ENCODE measurements at regions not wholly inside any gene's neighbourhood (a gene's known extent, or its start where the extent isn't known, plus 50 kb on each side); places are given as distances from the start of the nearest gene placed in this dataset.

DNA sequence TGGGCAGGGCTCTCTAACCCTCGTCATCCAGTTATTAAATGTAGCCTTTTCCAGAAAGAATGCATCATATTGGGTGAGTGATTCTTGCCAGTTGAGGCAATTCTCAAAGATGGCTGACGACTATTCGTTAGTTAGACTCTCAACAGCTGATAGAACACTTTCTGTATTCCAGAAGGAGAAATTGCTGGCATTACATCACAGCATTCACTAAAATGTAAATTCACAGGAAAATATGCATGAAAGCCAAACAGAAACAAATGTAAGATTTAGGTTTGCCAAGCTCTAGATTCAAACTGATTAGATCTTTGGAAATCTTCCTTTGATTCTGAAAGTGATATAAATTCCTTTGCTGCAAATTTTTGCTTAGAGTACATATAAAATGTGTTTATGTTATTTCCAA lies 1501.0 kb downstream of the SI start:
- Histone ChIP-seq H3K4me3 (ENCODE audit: low read length) (no peak overlapping the region), H2BK5ac (ENCODE audit: low read length) (no peak overlapping the region), H3K27ac (ENCODE audit: low read depth, low read length) (no peak overlapping the region), H3K79me1 (ENCODE audit: low read length) (no peaks in the 10 kb centered on the region), H4K8ac (ENCODE audit: low read depth, low read length) (no peak overlapping the region), H3K4ac (ENCODE audit: low read depth, low read length) (no peak overlapping the region), H4K5ac (ENCODE audit: low read length) (no peak overlapping the region), H3K56ac (ENCODE audit: low read length) (no peak overlapping the region), H3K9ac (ENCODE audit: low read length) (no peak overlapping the region), H2BK120ac (ENCODE audit: low read depth, low read length) (no peak overlapping the region), H3K18ac (ENCODE audit: low read length) (no peak overlapping the region), H3K23ac (ENCODE audit: low read length) (no peak overlapping the region), H3K4me1 (ENCODE audit: control insufficient read depth, low read depth, low read length) (no peaks in the 10 kb centered on the region), H3K79me2 (ENCODE audit: control insufficient read depth, insufficient read depth, low read length) (no peaks in the 10 kb centered on the region), H3K36me3 (ENCODE audit: control insufficient read depth, insufficient read depth, low read length) (no peaks in the 10 kb centered on the region), H3K27me3 (ENCODE audit: insufficient read depth, low read length, poor library complexity) (no peaks in the 10 kb centered on the region), H3K4me2 (ENCODE audit: low read length) (no peak overlapping the region), H2BK15ac (replicated peaks; ENCODE audit: low read depth) (no peak overlapping the region), H2AK5ac (ENCODE audit: low read length) (no peak overlapping the region)
- no peak for DNase-seq
- no CpG with 5 or more reads among the region's 3 CpGs for WGBS (ENCODE audit: extremely low coverage, insufficient coverage, low lambda C conversion rate)

DNA sequence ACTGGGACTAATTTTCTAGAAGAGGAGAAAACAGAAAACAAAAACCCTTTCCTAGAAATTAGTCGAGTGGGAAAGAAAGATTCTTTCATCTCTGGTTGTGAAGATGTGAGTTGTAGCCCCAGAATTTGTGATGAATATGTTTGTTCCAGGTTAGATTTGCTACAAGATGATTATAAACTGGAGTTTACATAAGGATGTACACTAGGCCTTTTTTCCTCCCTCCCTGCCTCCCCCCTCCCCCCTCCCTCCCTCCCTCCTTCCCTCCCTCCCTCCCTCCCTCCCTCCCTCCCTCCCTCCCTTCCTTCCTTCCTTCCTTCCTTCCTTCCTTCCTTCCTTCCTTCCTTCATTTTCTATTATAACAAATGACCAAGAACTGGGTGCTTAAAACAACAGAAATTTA lies 1502.0 kb downstream of the SI start:
- H3K9ac ChIP-seq (ENCODE audit: low read length), result no peak overlapping the region

DNA sequence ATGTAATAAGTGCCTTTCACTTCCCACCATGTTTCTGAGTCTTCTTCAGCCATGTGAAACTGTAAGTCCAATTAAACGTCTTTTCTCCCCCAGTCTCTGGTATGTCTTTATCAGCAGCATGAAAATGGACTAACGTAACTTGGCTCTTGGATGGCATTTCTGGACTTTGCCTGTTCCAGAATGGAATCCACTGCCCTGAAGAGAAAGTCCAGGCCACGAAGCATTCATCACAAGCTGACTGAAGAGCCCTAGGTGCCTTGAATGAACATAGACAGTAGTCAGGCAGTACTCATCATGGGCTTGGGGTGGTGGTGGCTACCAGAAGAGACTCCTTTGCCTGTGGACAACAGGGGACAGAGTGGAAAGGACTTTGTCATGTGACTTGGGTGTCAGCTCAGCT lies 1505.0 kb downstream of the SI start:
- no peaks in the 10 kb centered on the region for H3K79me2 ChIP-seq (ENCODE audit: control insufficient read depth, insufficient read depth, low read length)
- no peak overlapping the region for H2BK5ac ChIP-seq (ENCODE audit: low read length)
- no peak overlapping the region for H2BK120ac ChIP-seq (ENCODE audit: low read depth, low read length)
- H3K79me1 ChIP-seq (ENCODE audit: low read length), result no peaks in the 10 kb centered on the region
- H2AK5ac ChIP-seq (ENCODE audit: low read length), result no peak overlapping the region
- H3K18ac ChIP-seq (ENCODE audit: low read length), result no peak overlapping the region
- no peak overlapping the region for H3K23ac ChIP-seq (ENCODE audit: low read length)
- no peaks in the 10 kb centered on the region for H3K36me3 ChIP-seq (ENCODE audit: control insufficient read depth, insufficient read depth, low read length)
- no peaks in the 10 kb centered on the region for H3K4me1 ChIP-seq (ENCODE audit: control insufficient read depth, low read depth, low read length)
- WGBS (ENCODE audit: extremely low coverage, insufficient coverage, low lambda C conversion rate), result no CpG with 5 or more reads among the region's 3 CpGs
- H3K27me3 ChIP-seq (ENCODE audit: insufficient read depth, low read length, poor library complexity), result no peaks in the 10 kb centered on the region
- H3K4me3 ChIP-seq (ENCODE audit: low read length), result no peak overlapping the region
- no peak overlapping the region for H3K27ac ChIP-seq (ENCODE audit: low read depth, low read length)
- no peak overlapping the region for H2BK15ac ChIP-seq (replicated peaks; ENCODE audit: low read depth)
- no peak overlapping the region for H3K56ac ChIP-seq (ENCODE audit: low read length)
- no peak overlapping the region for H3K4me2 ChIP-seq (ENCODE audit: low read length)
- H4K8ac ChIP-seq (ENCODE audit: low read depth, low read length), result no peak overlapping the region
- H4K5ac ChIP-seq (ENCODE audit: low read length), result no peak overlapping the region
- no peak overlapping the region for H3K9ac ChIP-seq (ENCODE audit: low read length)
- H3K4ac ChIP-seq (ENCODE audit: low read depth, low read length), result no peak overlapping the region
- DNase-seq, result no peak

More for the DNA sequence above, 1502.0 kb downstream of the SI start:
- no peaks in the 10 kb centered on the region for H3K79me1 ChIP-seq (ENCODE audit: low read length)
- H2BK15ac ChIP-seq (replicated peaks; ENCODE audit: low read depth), result no peak overlapping the region
- H2BK120ac ChIP-seq (ENCODE audit: low read depth, low read length), result no peak overlapping the region
- H4K8ac ChIP-seq (ENCODE audit: low read depth, low read length), result no peak overlapping the region
- H3K36me3 ChIP-seq (ENCODE audit: control insufficient read depth, insufficient read depth, low read length), result no peaks in the 10 kb centered on the region
- H3K4ac ChIP-seq (ENCODE audit: low read depth, low read length), result no peak overlapping the region
- no peak for DNase-seq
- no peaks in the 10 kb centered on the region for H3K4me1 ChIP-seq (ENCODE audit: control insufficient read depth, low read depth, low read length)
- H3K79me2 ChIP-seq (ENCODE audit: control insufficient read depth, insufficient read depth, low read length), result no peaks in the 10 kb centered on the region
- no peak overlapping the region for H2BK5ac ChIP-seq (ENCODE audit: low read length)
- no peak overlapping the region for H3K18ac ChIP-seq (ENCODE audit: low read length)
- H3K4me3 ChIP-seq (ENCODE audit: low read length), result no peak overlapping the region
- no CpG with 5 or more reads among the region's 1 CpG for whole genome bisulfite sequencing (ENCODE audit: extremely low coverage, insufficient coverage, low lambda C conversion rate)
- no peak overlapping the region for H3K23ac ChIP-seq (ENCODE audit: low read length)
- no peak overlapping the region for H4K5ac ChIP-seq (ENCODE audit: low read length)
- H3K4me2 ChIP-seq (ENCODE audit: low read length), result no peak overlapping the region
- H3K27me3 ChIP-seq (ENCODE audit: insufficient read depth, low read length, poor library complexity), result no peaks in the 10 kb centered on the region
- no peak overlapping the region for H2AK5ac ChIP-seq (ENCODE audit: low read length)
- no peak overlapping the region for H3K56ac ChIP-seq (ENCODE audit: low read length)
- no peak overlapping the region for H3K27ac ChIP-seq (ENCODE audit: low read depth, low read length)

DNA sequence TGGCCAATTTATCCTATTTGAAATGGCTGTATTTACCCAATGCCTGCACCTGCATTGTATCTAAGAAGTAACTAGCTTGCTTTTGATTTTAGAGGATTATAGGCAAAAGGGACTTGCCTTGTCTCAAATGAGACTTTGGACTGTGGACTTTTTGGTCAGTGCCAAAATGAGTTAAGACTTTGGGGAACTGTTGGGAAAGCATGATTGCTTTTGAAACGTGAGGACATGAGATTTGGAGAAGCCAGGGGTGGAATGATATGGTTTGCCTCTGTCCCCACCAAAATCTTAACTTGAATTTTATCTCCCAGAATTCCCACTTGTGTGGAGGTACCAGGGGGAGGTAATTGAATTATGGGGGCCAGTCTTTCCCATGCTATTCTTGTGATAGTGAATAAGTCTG lies 1505.4 kb downstream of the SI start:
- no peak overlapping the region for H3K9ac ChIP-seq (ENCODE audit: low read length)
- no CpG with 5 or more reads among the region's 1 CpG for WGBS (ENCODE audit: extremely low coverage, insufficient coverage, low lambda C conversion rate)

DNA sequence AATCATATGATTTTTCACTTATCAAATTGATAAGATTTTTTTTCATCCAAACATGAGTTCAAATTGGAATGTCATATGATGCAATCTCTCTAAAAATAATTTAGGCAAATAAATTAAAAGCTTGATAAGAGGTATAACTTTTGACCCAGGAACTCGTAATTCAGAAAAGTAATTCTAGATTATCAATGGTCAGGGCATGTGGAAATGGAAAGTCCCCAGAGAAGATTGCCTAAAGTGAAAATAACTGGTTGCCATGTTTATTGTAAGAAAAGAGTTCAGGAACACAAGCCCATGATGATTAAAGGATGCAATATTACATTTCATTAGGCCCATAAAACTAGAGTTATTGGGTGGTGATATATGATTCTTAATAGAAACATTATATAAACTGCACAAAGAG lies 1514.8 kb downstream of the SI start:
- WGBS (ENCODE audit: extremely low coverage, insufficient coverage, low lambda C conversion rate), result no CpG with 5 or more reads among the region's 1 CpG
- Histone ChIP-seq H3K27ac (ENCODE audit: low read depth, low read length) (no peak overlapping the region), H3K79me1 (ENCODE audit: low read length) (no peaks in the 10 kb centered on the region)

More for the DNA sequence above, 1505.4 kb downstream of the SI start:
- Histone ChIP-seq H2BK5ac (ENCODE audit: low read length) (no peak overlapping the region), H3K79me2 (ENCODE audit: control insufficient read depth, insufficient read depth, low read length) (no peaks in the 10 kb centered on the region), H3K23ac (ENCODE audit: low read length) (no peak overlapping the region), H3K27me3 (ENCODE audit: insufficient read depth, low read length, poor library complexity) (no peaks in the 10 kb centered on the region), H2BK120ac (ENCODE audit: low read depth, low read length) (no peak overlapping the region), H2BK15ac (replicated peaks; ENCODE audit: low read depth) (no peak overlapping the region), H3K56ac (ENCODE audit: low read length) (no peak overlapping the region), H3K4me2 (ENCODE audit: low read length) (no peak overlapping the region), H4K8ac (ENCODE audit: low read depth, low read length) (no peak overlapping the region), H3K4me3 (ENCODE audit: low read length) (no peak overlapping the region), H3K18ac (ENCODE audit: low read length) (no peak overlapping the region), H2AK5ac (ENCODE audit: low read length) (no peak overlapping the region), H3K36me3 (ENCODE audit: control insufficient read depth, insufficient read depth, low read length) (no peaks in the 10 kb centered on the region), H3K4me1 (ENCODE audit: control insufficient read depth, low read depth, low read length) (no peaks in the 10 kb centered on the region), H3K4ac (ENCODE audit: low read depth, low read length) (no peak overlapping the region), H3K79me1 (ENCODE audit: low read length) (no peaks in the 10 kb centered on the region), H3K27ac (ENCODE audit: low read depth, low read length) (no peak overlapping the region), H4K5ac (ENCODE audit: low read length) (no peak overlapping the region)
- no peak for DNase-seq

DNA sequence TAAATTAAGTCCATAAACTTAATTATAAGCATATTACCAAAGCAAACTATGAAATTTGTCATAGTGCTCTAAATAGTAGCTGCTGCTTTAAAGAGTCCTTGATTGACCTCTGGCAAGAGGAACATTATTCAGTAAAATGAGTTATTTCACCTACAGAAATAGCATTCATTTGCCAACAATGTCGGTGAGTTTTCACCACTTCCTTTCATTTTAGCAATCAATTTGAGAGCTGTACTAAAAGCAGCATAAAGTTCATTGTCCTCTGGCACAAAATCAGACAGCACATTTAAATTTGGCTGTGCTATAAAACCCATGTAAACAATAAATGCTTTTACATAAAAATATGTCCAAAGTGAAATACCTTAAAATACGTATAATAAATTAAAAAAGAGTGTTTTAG lies 1515.7 kb downstream of the SI start:
- H3K18ac ChIP-seq (ENCODE audit: low read length), result no peak overlapping the region
- no peak overlapping the region for H3K4me3 ChIP-seq (ENCODE audit: low read length)
- H2BK120ac ChIP-seq (ENCODE audit: low read depth, low read length), result no peak overlapping the region
- WGBS (ENCODE audit: extremely low coverage, insufficient coverage, low lambda C conversion rate), result 100% methylated on average over 1 of the region's 2 CpGs
- H3K23ac ChIP-seq (ENCODE audit: low read length), result no peak overlapping the region
- DNase-seq, result no peak
- H2AK5ac ChIP-seq (ENCODE audit: low read length), result no peak overlapping the region
- no peak overlapping the region for H3K27ac ChIP-seq (ENCODE audit: low read depth, low read length)
- no peak overlapping the region for H4K5ac ChIP-seq (ENCODE audit: low read length)
- H3K79me1 ChIP-seq (ENCODE audit: low read length), result no peaks in the 10 kb centered on the region
- no peaks in the 10 kb centered on the region for H3K36me3 ChIP-seq (ENCODE audit: control insufficient read depth, insufficient read depth, low read length)
- H3K4me2 ChIP-seq (ENCODE audit: low read length), result no peak overlapping the region
- H3K79me2 ChIP-seq (ENCODE audit: control insufficient read depth, insufficient read depth, low read length), result no peaks in the 10 kb centered on the region
- H3K4me1 ChIP-seq (ENCODE audit: control insufficient read depth, low read depth, low read length), result no peaks in the 10 kb centered on the region
- H2BK15ac ChIP-seq (replicated peaks; ENCODE audit: low read depth), result no peak overlapping the region
- no peak overlapping the region for H3K4ac ChIP-seq (ENCODE audit: low read depth, low read length)
- no peak overlapping the region for H3K56ac ChIP-seq (ENCODE audit: low read length)
- H3K27me3 ChIP-seq (ENCODE audit: insufficient read depth, low read length, poor library complexity), result no peaks in the 10 kb centered on the region
- H4K8ac ChIP-seq (ENCODE audit: low read depth, low read length), result no peak overlapping the region
- H3K9ac ChIP-seq (ENCODE audit: low read length), result no peak overlapping the region
- H2BK5ac ChIP-seq (ENCODE audit: low read length), result no peak overlapping the region

More for the DNA sequence above, 1514.8 kb downstream of the SI start:
- no peak overlapping the region for H4K8ac ChIP-seq (ENCODE audit: low read depth, low read length)
- H3K4me2 ChIP-seq (ENCODE audit: low read length), result no peak overlapping the region
- H3K4me3 ChIP-seq (ENCODE audit: low read length), result no peak overlapping the region
- H3K27me3 ChIP-seq (ENCODE audit: insufficient read depth, low read length, poor library complexity), result no peaks in the 10 kb centered on the region
- no peak overlapping the region for H3K56ac ChIP-seq (ENCODE audit: low read length)
- no peak overlapping the region for H3K9ac ChIP-seq (ENCODE audit: low read length)
- H2BK15ac ChIP-seq (replicated peaks; ENCODE audit: low read depth), result no peak overlapping the region
- no peak overlapping the region for H3K23ac ChIP-seq (ENCODE audit: low read length)
- H3K79me2 ChIP-seq (ENCODE audit: control insufficient read depth, insufficient read depth, low read length), result no peaks in the 10 kb centered on the region
- DNase-seq, result no peak
- no peak overlapping the region for H2AK5ac ChIP-seq (ENCODE audit: low read length)
- no peak overlapping the region for H3K4ac ChIP-seq (ENCODE audit: low read depth, low read length)
- no peaks in the 10 kb centered on the region for H3K36me3 ChIP-seq (ENCODE audit: control insufficient read depth, insufficient read depth, low read length)
- no peak overlapping the region for H3K18ac ChIP-seq (ENCODE audit: low read length)
- H4K5ac ChIP-seq (ENCODE audit: low read length), result no peak overlapping the region
- H3K4me1 ChIP-seq (ENCODE audit: control insufficient read depth, low read depth, low read length), result no peaks in the 10 kb centered on the region
- no peak overlapping the region for H2BK120ac ChIP-seq (ENCODE audit: low read depth, low read length)
- no peak overlapping the region for H2BK5ac ChIP-seq (ENCODE audit: low read length)

Data from mesendoderm (in vitro differentiated cells).